ENCODE measurements at regions not wholly inside any gene's neighbourhood (a gene's known extent, or its start where the extent isn't known, plus 50 kb on each side); places are given as distances from the start of the nearest gene placed in this dataset.

DNA sequence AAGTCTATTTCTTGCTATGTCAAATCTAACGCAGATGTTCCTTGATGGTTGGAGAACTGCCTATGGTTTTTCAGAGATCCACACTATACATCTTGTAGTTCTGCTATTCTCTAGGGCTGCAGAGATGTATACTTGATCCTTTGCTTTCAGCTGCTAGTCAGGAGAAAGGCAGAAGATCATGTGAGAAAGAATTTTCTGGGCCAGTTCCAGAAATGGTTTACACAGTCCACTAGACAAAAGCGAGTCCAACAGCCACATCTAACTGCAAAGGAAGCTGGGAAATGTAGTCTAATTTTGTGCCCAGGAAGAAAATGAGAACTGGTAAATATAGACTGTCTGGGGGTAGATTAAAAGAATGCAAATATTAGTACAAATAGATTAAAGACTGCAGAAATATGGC is 394.3 kb upstream of the SLIT2 start:
- no peaks in the 10 kb centered on the region for H3K36me3 Mint-ChIP-seq (ENCODE audit: low read depth)
- no peak for TF ChIP-seq CTCF (IDR thresholded peaks at IDR 0.05; ENCODE audit: unreplicated experiment in 3 of 3)
- H3K27me3 Mint-ChIP-seq (ENCODE audit: low read depth), result no peaks in the 10 kb centered on the region
- H3K4me3 Mint-ChIP-seq, result no peak overlapping the region
- H3K9me3 Mint-ChIP-seq, result peaks cover 7% of the 10 kb centered on the region
- peaks cover 4% of the 10 kb centered on the region for H3K4me1 Mint-ChIP-seq
- no peak overlapping the region for H3K27ac Mint-ChIP-seq

DNA sequence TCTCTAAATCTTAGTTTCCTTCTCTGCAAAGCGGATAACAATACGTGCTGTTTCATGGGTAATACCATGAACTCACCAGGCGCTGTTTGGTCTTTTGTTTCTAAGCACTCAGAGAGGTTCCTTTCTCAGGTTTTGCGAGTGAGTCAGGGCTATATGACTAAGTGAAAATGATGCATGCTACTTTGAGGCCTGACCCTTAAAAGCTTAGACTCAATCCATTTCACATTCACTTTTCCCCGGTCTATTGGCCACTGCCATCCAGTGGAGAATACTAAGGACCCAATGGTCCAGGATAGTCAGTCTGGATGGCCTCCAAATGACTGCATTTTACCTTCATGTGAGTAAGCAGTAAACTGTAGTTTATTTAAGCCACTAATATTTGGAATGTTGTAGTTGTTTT is 400.8 kb upstream of the SLIT2 start:
- Mint-ChIP-seq H3K27me3 (ENCODE audit: low read depth) (no peaks in the 10 kb centered on the region), H3K4me1 (no peaks in the 10 kb centered on the region), H3K4me3 (no peak overlapping the region), H3K36me3 (ENCODE audit: low read depth) (no peaks in the 10 kb centered on the region), H3K27ac (no peak overlapping the region), H3K9me3 (peaks cover 7% of the 10 kb centered on the region)
- TF ChIP-seq CTCF (IDR thresholded peaks at IDR 0.05; ENCODE audit: unreplicated experiment in 3 of 3), result no peak

DNA sequence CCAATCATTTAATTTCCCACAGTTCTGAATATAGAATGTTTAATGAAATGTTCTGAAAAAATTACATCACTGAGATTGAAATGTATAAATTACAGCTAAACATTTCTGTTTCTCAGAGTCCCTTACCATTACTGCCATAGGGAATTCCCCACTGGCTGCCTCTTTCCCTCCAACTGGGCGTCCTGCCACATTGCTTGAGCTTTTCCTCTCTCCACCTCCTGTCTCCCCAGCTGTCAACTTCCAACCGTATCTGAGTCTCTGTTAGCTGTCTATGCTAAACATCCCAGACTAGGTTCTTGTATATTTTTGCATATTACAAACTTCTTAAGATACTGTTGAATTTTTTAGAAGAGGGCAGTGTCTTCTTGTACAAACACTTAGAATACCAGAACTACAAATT is 407.3 kb upstream of the SLIT2 start:
- no peaks in the 10 kb centered on the region for H3K9me3 Mint-ChIP-seq
- H3K27ac Mint-ChIP-seq, result no peak overlapping the region
- no peak overlapping the region for H3K4me3 Mint-ChIP-seq
- H3K27me3 Mint-ChIP-seq (ENCODE audit: low read depth), result peaks cover 4% of the 10 kb centered on the region
- no peak for TF ChIP-seq CTCF (IDR thresholded peaks at IDR 0.05; ENCODE audit: unreplicated experiment in 3 of 3)
- no peaks in the 10 kb centered on the region for H3K4me1 Mint-ChIP-seq
- no peaks in the 10 kb centered on the region for H3K36me3 Mint-ChIP-seq (ENCODE audit: low read depth)

GRCh38 chr4:19842471-19842870 is 409.2 kb upstream of the SLIT2 start:
- Mint-ChIP-seq H3K9me3 (no peaks in the 10 kb centered on the region), H3K27ac (no peak overlapping the region), H3K4me3 (no peak overlapping the region), H3K27me3 (ENCODE audit: low read depth) (peaks cover 4% of the 10 kb centered on the region), H3K36me3 (ENCODE audit: low read depth) (no peaks in the 10 kb centered on the region), H3K4me1 (no peaks in the 10 kb centered on the region)
- TF ChIP-seq CTCF (IDR thresholded peaks at IDR 0.05; ENCODE audit: unreplicated experiment in 3 of 3), result no peak

DNA sequence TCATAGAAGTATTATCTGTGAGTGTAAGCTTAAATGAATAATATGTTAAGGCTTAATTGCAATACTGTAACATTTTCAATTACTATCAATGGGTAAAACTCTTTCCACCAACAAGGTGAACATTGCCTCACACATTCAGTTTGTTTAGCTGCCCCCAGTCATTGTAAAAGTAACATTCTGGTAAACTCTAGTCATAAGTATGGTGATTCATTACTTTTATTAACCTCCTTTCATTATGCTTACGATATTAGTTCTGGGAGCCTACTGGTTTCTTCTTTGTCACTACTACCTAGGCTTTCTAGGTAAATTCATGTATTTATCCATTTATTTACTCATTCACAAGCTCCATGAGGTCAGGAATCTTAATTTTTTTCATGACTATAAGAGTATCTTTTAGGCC is 412.8 kb upstream of the SLIT2 start:
- H3K4me3 Mint-ChIP-seq, result no peak overlapping the region
- no peaks in the 10 kb centered on the region for H3K27me3 Mint-ChIP-seq (ENCODE audit: low read depth)
- no peak overlapping the region for H3K27ac Mint-ChIP-seq
- TF ChIP-seq CTCF (IDR thresholded peaks at IDR 0.05; ENCODE audit: unreplicated experiment in 3 of 3), result no peak
- H3K4me1 Mint-ChIP-seq, result no peaks in the 10 kb centered on the region
- H3K36me3 Mint-ChIP-seq (ENCODE audit: low read depth), result no peaks in the 10 kb centered on the region
- no peaks in the 10 kb centered on the region for H3K9me3 Mint-ChIP-seq

GRCh38 chr4:19835429-19835828 is 416.3 kb upstream of the SLIT2 start:
- Mint-ChIP-seq H3K4me1 (no peaks in the 10 kb centered on the region), H3K4me3 (no peak overlapping the region), H3K36me3 (ENCODE audit: low read depth) (no peaks in the 10 kb centered on the region), H3K27ac (no peak overlapping the region), H3K9me3 (no peaks in the 10 kb centered on the region), H3K27me3 (ENCODE audit: low read depth) (no peaks in the 10 kb centered on the region)
- no peak for TF ChIP-seq CTCF (IDR thresholded peaks at IDR 0.05; ENCODE audit: unreplicated experiment in 3 of 3)
